Activated CD8-positive, alpha-beta memory T cell treated with anti-CD3 and anti-CD28 coated beads, Interleukin-2, amount 10 ng/mL, durations not matched to agents 7 days and 5 days (primary cell): ENCODE measurements at regions not wholly inside any gene's neighbourhood (a gene's known extent, or its start where the extent isn't known, plus 50 kb on each side); places are given as distances from the start of the nearest gene placed in this dataset.
A peak's percentile ranks its signal among the peaks of the same experiment; 100 is the strongest.

Experiments
- ATAC-seq: fragments of 150-1000 bp; cut with Tn5 transposase; one replicate; pipeline ENCODE4 v1.10.0; 2021; ENCODE audit warnings: moderate library complexity
- CTCF ChIA-PET: fragments of 350-600 bp; sonication (Branson Sonifier 250); formaldehyde crosslinking; loops from one replicate; lab custom pipeline; 2021; ENCODE audit warnings: antibody characterized with exemption; lab: Charles Lee
- DNase-seq: peaks from one replicate; pipeline ENCODE4 v3.0.0-alpha.2; 2020
- H3K27ac Mint-ChIP-seq: one replicate; pipeline ENCODE4 v1.8.0; 2021; ENCODE audit warnings: mild to moderate bottlenecking, mixed read lengths
- H3K27me3 Mint-ChIP-seq: one replicate; pipeline ENCODE4 v1.8.0; 2021; ENCODE audit warnings: mixed read lengths
- H3K36me3 Mint-ChIP-seq: one replicate; pipeline ENCODE4 v1.8.0; 2021; ENCODE audit warnings: mild to moderate bottlenecking, mixed read lengths
- H3K4me1 Mint-ChIP-seq: one replicate; pipeline ENCODE4 v1.8.0; 2021; ENCODE audit warnings: mixed read lengths
- H3K4me3 Mint-ChIP-seq: one replicate; pipeline ENCODE4 v1.8.0; 2021; ENCODE audit warnings: mild to moderate bottlenecking, moderate library complexity, mixed read lengths
- H3K9me3 Mint-ChIP-seq: one replicate; pipeline ENCODE4 v1.8.0; 2022; ENCODE audit warnings: low read depth, mixed read lengths

DNA sequence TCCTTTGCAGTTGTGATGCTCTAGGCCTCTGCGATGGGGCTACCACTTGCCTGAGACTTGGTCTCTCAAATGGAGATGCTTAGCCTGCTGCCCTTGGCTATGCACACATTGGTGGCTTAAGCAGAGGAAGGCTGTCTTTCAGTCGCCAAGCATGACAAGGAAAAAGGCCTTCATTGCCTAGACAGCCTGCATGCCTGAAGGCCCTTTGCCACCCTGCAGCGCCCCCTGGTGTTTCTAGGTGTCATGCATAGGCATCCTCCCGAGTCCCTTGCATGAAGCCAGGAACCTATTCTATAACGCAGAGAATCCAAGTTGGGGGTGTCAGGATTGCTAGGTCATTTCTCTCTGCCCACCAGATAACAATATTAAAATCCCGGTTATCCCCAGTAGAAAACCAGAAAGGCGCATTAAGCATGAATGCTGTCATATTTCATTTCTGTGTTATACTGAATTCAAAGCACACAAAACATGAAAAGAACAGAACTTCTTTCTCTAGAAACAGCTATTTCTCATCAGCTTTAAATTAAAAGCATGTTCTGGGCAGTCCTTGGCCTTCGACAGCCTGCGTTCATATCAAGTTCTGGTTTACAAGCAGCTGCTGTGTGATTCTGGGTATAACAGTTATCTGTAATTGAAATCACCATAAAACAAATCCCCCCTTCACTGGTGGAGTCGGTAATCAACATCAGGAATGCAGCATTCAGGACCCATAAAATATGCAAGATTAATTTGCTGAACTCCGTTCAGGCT lies 59.7 kb upstream of the TRPC7 start:
- no peaks in the 10 kb centered on the region for H3K36me3 Mint-ChIP-seq
- peaks cover 3% of the 10 kb centered on the region for H3K27me3 Mint-ChIP-seq
- DNase-seq, result peak; percentile 66
- no peak overlapping the region for H3K4me3 Mint-ChIP-seq
- ATAC-seq, result no peak
- no peaks in the 10 kb centered on the region for H3K9me3 Mint-ChIP-seq
- CTCF ChIA-PET, result no interaction called here
- no peak overlapping the region for H3K27ac Mint-ChIP-seq
- no peaks in the 10 kb centered on the region for H3K4me1 Mint-ChIP-seq

DNA sequence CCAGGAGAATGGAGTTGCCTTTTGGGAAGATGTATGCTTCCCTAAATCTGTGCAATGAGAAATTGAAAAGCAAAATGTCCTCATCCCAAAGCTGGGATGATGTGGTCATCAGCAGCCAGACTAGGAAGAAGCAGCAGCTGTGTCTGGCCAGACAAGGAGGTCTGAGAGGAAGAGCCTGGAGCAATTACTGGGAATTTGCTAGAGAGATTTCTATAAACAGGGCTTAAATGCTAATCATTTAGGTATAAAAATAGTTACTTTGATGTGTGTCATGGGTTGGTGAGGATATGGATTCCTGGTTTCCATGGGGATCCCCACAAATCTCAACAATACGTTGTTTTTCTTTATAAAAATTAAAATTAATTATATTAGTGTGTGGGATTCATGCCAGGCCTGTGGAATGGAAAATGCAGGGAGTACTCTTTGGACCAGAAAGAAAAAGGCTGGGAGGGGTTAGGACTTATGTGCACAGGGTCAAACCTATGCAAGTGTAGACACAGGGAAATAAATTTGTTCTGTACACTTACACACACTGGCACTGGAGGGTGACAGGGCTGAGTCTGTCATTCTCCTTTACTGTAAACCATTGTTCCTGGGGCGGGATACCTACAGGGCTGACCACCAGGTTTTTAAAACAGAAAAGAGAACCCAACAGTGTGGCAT lies 58.7 kb upstream of the TRPC7 start:
- no peak overlapping the region for H3K27ac Mint-ChIP-seq
- ATAC-seq (no peak), DNase-seq (no peak)
- H3K27me3 Mint-ChIP-seq, result peaks cover 3% of the 10 kb centered on the region
- H3K9me3 Mint-ChIP-seq, result no peaks in the 10 kb centered on the region
- no peaks in the 10 kb centered on the region for H3K36me3 Mint-ChIP-seq
- H3K4me1 Mint-ChIP-seq, result no peaks in the 10 kb centered on the region
- CTCF ChIA-PET, result no interaction called here
- H3K4me3 Mint-ChIP-seq, result no peak overlapping the region

DNA sequence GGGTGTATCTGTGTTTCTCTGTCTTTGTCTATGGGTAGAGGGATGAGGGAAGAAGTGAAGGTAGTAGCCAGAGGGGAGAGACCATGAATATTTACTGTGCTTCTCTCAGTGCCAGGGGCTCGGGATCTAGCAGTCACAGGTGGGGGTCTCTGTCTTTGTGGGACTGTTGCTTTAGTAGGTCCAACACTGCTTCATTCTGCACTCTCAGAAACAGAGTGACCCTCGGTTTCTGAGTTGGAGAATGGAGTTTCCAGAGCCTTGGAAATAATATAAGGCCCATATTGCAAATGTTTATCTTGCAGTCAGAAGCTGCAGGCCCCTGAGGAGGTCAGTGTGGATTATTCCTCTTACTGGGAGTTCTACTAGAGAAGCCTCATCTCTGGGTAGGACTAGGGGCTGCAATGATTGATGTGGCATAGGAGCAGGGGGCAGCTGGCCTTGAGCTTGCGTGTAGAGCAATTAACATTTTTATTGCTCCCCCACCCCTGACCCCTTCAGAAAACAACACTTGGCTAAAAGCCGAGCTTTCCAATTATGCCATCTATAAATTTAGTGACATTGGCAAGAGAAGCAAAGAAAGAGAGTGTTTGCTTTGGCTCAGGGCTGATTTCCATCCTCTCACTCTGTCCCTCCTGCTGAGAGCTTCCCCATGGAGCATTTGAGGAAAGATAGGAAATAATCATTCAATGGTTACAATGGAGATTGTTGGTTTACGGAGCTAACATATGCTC lies 55.0 kb upstream of the TRPC7 start:
- no peak for ATAC-seq
- no peak overlapping the region for H3K4me3 Mint-ChIP-seq
- no peak overlapping the region for H3K27ac Mint-ChIP-seq
- no peaks in the 10 kb centered on the region for H3K36me3 Mint-ChIP-seq
- DNase-seq, result no peak
- H3K4me1 Mint-ChIP-seq, result no peaks in the 10 kb centered on the region
- H3K9me3 Mint-ChIP-seq, result no peaks in the 10 kb centered on the region
- CTCF ChIA-PET, result no interaction called here
- H3K27me3 Mint-ChIP-seq, result peaks cover 3% of the 10 kb centered on the region

DNA sequence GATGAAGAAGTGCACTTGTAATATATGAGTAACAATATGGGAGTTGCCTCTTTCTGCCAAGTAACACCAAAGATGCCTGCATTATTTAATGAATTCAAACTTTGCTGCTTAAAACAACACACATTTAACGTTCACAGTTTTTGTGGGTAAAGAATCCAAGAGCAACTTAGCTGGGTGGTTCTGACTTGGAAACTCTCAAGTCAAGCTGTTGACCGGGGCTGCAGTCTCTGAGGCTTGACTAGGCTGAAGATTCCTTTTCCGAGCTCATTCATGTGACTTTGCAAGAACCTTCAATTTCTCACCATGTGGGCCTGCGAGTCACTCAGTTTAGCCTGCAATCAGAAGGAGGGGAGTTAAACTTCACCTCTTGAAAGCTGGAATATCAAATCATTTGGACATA lies 53.0 kb upstream of the TRPC7 start:
- CTCF ChIA-PET, result no interaction called here
- ATAC-seq (no peak), DNase-seq (no peak)
- Mint-ChIP-seq H3K27me3 (peaks cover 3% of the 10 kb centered on the region), H3K4me3 (no peak overlapping the region), H3K27ac (no peak overlapping the region), H3K9me3 (no peaks in the 10 kb centered on the region), H3K4me1 (no peaks in the 10 kb centered on the region), H3K36me3 (no peaks in the 10 kb centered on the region)
